ENCODE measurements at regions not wholly inside any gene's neighbourhood (a gene's known extent, or its start where the extent isn't known, plus 50 kb on each side); places are given as distances from the start of the nearest gene placed in this dataset.

DNA sequence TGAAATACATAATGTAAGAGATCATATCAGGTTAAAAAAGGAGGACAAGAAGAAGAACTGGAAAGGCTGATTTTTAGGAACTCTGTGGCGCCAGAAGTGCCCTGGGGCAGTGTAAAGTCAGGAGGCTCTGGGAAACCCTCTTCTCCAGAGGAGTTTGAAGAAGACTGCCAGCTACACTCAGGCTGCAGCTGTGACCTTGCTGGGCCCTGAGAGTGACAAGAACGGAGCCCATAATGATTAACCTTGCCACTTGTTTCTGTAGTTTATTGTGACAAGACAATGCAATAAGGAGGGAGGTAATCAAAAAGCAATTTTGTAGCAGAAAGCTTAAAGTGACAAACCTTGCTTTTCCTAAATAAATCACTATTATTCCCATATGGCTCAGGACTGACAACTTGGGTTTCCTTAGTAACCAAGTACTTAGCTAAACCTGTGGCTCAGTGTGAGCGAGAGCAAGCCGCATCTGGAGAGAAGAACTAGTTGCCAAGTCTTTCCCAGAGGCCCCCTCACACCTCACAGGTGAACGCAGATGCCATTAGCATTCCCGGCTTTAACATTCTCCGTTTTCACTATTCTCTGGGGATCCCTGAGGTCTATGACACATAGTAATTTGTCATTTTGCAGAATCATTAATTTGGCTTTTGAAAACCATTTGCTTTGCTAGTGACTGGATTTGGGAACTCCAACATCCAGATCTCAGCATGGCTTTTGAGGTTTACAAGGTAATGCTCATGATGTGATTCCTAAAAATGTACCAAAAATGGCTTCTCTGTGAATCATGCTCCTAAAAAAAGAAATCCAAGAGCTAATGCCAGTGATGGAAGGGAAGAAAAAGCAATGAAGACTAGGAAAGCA lies 115.9 kb downstream of the OMA1 start:
- no peak for DNase-seq

GRCh38 chr1:58426918-58427317 lies 119.6 kb downstream of the OMA1 start:
- DNase-seq, result no peak

DNA sequence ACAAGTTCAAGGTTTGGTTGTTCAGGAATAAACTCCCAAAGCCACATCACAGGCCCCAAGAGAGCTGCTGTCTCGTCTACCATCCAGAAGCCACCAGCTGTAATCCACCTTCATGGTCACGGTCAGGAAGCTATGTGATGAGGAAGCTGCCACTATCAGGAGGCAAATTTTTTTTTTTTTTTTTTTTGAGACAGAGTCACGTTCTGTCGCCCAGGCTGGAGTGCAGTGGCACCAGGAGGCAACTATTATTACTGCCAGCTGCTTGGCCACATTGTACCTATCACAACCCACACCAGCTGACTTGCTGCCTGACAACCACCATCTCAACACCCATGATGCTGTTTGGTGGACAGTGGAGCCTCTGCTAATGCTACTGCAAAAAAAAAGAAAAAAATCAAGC lies 124.1 kb downstream of the OMA1 start:
- no peak for DNase-seq

GRCh38 chr1:58418283-58419228 lies 128.0 kb downstream of the OMA1 start:
- DNase-seq, result no peak

DNA sequence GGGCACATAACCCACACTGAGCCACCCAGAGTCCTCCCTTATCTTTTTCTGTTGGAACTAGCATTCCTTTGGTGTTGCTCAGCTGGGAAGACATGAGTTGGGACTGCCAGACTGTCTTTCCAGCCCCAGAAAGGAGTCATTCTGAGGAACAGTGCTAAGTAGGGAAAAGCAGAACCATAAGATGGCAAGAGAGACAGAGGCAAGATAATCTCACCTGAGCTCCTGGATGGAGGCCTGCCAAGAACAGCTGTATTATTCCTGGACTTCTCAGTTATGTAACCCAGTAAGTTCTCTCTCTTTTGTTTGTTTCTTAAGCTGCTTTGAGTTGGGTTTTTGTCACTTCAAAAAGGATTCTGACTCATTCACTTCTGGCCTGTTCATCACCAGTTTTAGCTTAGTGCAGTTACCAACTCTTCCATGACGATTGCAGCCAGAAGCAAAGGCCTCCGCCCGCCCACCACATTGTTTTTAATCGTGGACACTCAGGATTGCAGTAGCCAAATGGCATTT lies 134.4 kb downstream of the OMA1 start:
- DNase-seq, result no peak

GRCh38 chr1:58409890-58410289 lies 136.6 kb downstream of the OMA1 start:
- no peak for DNase-seq

DNA sequence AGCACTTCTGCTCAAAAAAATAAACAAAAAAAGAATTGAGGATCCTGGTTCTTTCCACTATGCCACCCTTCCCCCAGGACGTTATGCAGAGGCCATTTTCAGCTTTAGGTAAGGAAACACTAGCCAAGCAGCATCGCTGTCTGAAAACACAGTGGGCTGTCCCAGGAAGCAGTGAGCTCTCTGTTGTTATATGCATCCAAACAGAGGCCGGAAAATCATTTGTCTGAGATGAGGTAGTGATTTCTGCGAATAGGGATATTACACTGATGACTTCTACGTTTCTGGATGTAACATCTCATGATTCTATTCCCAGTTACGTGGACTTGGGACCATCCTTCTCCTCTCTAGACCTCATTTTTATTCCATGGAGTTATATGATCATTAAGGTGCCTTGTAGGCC lies 137.2 kb downstream of the OMA1 start:
- DNase-seq, result no peak

GRCh38 chr1:58406301-58407071 lies 140.0 kb downstream of the OMA1 start:
- no peak for DNase-seq

DNA sequence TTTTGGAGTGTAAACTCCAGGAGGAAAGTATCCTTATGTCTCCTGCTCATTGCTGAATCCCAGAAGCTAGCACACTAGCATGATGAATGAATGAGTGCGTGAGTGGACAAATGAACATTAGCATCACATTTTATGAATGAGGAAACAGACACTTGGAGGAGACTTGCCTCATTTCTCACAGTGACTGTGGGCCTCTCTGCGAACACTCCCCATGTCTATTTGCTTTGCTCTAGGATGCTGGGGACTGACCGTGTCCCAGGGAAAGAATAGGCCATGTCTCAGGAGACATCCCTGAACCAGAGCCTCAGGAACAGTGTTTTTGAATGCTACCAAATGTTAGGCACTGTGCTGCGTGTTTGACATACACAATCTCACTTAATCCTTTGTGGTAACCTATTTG lies 140.9 kb downstream of the OMA1 start:
- no peak for DNase-seq

- no peak for DNase-seq
These were observed 142.6 kb downstream of the OMA1 start for GRCh38 chr1:58403894-58404293.

DNA sequence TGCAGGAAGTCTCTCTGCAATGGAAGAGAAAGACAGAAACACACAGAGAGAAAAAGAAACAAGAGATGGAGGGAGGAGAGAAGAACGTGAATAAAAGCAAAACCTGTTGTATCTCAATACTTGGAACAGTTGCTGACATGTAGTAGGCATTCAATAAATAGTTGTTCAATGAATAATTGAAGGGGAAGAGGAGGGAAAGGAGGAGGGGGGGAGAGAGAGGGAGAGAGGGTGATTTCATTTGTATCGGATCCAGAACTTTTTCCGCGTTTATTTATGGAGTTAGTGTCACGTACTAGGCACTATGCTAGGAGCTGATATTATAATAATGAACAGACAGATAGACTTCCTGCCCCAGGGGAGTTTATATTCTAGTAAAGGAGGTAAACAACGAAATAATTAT lies 144.1 kb downstream of the OMA1 start:
- no peak for DNase-seq

DNA sequence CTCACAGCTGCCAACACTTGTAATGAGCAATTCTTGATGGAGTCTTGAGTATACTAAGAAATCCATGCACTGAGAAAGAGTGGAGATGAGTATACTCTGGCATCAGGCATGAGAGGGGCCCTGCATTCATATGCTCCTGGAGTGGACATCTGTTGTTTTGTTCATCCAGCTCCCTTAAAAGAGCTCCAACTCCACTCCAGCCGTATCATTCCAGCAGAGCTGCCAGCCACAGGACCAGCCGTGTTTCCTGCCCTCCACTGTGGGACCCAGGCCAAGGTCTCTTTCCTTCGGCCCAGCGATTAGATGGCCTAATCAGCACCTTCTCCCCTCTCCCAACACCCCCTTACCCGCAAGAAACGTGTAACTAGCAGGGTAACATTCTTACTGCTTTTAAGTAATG lies 144.5 kb downstream of the OMA1 start:
- DNase-seq, result no peak

DNA sequence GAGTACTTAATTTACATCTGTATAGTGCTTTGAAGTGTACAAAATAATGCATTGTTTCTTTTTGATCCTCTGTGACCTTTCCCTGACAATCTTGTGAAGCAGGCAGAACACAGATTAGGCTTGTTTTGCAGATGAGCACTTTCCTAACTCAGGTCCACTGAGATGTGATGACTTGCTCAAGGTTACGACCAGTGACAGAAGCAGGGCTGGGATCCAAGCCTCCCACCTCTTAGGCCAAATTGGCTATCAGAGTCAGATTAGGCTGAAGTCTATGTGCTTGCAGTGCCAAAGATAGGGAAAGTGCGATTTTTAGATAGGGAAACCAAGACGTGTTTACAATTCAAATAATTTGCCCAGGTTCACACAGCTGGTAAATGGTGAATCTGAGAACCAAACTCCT lies 147.3 kb downstream of the OMA1 start:
- DNase-seq, result no peak

- no peak for DNase-seq
These were observed 147.8 kb downstream of the OMA1 start for GRCh38 chr1:58398714-58399113.

GRCh38 chr1:58397187-58397820 lies 149.2 kb downstream of the OMA1 start:
- DNase-seq, result no peak

GRCh38 chr1:58396150-58396549 lies 150.4 kb downstream of the OMA1 start:
- DNase-seq, result no peak

DNA sequence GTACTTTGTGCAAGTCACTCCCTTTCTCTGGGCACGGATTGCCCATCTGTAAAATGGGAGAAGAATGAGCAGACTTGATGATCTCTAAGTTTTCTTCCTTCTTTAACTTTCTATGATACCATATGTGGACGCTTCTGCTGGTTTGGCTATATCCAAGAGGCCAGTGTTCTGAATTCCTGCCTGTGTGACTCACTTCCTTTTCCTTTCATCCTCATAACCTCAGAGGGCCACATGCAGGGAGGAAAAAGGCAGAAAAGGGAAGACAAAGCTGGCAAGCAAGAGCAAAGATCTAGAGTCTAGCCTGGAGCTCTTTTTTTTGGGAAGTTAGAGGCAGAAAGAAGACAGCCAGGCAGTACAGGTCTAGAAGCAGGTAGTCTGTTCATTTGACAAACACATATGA lies 151.2 kb downstream of the OMA1 start:
- no peak for DNase-seq

GRCh38 chr1:58392083-58392482 lies 154.4 kb downstream of the OMA1 start:
- DNase-seq, result no peak

DNA sequence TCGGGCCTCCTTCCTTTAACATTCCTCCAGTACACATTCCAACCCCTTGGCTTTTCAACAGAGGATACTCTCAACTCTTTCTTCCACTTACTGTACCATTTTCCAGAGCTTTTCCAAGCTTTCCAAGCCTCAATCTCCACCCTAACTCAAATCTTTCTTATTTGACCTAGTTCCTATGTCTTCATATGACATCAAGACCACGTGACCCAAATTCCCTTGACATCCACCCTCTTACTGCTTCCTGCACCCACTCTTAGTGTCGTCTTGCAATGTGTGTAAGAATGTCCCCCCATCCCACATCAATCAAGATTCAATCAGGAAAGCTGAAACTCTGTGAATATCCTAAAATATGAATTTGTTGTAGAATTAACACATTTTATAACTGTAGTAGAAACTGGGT lies 155.0 kb downstream of the OMA1 start:
- no peak for DNase-seq

DNA sequence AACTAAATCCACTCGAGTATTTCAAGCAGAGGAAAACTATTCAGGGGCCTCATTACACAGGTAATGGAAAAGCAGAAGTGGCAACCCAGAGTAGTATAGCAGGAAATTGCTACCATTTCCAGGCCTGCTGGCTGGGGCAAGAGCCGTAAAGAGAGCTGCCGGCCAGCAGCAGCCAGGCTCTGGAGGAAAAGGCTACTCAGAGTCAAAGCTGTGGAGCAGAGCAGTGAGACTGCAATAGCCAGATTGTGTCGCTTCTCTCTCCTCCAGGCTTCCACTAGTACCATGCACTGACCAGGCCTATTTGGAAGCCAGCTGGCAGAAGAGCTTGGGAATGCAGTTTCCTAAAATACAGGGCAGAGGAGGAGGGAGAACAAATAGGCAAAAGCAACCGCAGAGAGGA lies 155.5 kb downstream of the OMA1 start:
- no peak for DNase-seq

GRCh38 chr1:58390091-58390490 lies 156.4 kb downstream of the OMA1 start:
- DNase-seq, result no peak

- DNase-seq, result no peak
These were observed 166.2 kb downstream of the OMA1 start for GRCh38 chr1:58380345-58380744.

DNA sequence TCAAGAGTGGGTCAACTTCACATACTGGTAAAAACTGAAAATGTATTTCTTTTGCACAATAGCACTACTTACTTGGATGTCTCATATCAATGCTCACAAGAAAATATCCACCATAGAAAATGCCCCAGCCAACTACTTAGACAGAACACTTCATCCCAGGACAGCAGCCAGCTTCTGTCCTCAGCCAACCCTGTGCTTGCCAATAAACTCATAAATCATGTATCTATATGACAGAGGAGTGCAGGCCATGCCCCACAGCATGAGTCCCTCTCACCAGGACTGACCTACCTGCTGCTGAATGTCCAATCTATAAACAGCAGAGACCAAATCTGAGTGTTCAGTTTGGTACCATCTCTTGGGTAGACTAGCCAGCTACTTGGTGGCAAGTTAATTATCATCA lies 179.3 kb downstream of the OMA1 start:
- no peak for DNase-seq
